Loucy (cell line): ENCODE measurements at regions not wholly inside any gene's neighbourhood (a gene's known extent, or its start where the extent isn't known, plus 50 kb on each side); places are given as distances from the start of the nearest gene placed in this dataset.

ENCODE experiments used
- EZH2phosphoT487 ChIP-seq: fragments of 200-600 bp; IDR thresholded peaks from 2 replicates; pipeline ENCODE4 v1.6.1; 2018; ENCODE audit warnings: antibody characterized with exemption, mild to moderate bottlenecking, moderate library complexity, borderline replicate concordance
- TF ChIP-seq, protein P1 (sequence below): fragments of 200-600 bp; sonication (generic); conservative IDR thresholded peaks from 2 replicates; pipeline ENCODE4 v1.5.1; 2014; ENCODE audit warnings: mild to moderate bottlenecking, antibody characterized with exemption, low read length

DNA sequence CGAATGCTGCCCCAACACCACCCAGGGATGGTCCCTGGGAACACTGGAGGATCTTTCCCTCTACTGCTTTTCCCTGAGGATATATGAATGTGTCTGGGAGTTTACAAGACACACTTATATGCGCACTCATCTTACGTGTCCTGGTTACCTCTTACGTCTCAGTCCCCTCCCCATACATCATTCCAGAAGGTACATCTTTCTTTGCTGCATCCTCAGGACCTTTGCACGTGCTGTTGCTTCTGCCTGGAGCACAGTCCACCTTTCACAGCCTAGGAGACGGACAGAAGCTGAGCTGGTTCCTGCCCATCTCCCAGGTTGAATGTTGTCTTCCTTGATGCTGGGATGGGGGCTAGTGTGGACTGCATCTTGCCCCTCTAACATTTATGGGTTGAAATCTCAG is 153.0 kb upstream of the FOXF1 start:
- TF ChIP-seq, protein P1, sequence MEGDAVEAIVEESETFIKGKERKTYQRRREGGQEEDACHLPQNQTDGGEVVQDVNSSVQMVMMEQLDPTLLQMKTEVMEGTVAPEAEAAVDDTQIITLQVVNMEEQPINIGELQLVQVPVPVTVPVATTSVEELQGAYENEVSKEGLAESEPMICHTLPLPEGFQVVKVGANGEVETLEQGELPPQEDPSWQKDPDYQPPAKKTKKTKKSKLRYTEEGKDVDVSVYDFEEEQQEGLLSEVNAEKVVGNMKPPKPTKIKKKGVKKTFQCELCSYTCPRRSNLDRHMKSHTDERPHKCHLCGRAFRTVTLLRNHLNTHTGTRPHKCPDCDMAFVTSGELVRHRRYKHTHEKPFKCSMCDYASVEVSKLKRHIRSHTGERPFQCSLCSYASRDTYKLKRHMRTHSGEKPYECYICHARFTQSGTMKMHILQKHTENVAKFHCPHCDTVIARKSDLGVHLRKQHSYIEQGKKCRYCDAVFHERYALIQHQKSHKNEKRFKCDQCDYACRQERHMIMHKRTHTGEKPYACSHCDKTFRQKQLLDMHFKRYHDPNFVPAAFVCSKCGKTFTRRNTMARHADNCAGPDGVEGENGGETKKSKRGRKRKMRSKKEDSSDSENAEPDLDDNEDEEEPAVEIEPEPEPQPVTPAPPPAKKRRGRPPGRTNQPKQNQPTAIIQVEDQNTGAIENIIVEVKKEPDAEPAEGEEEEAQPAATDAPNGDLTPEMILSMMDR, result no peak
- no peak for TF ChIP-seq EZH2phosphoT487
